NCI-H1048 (cell line): ENCODE measurements at regions not wholly inside any gene's neighbourhood (a gene's known extent, or its start where the extent isn't known, plus 50 kb on each side); places are given as distances from the start of the nearest gene placed in this dataset.
"Not testable (repeated sequence)": the region's sequence is repeated elsewhere in the genome, so short reads cannot be mapped to it uniquely, and the experiment has no call there.

Source experiments
- DNase-seq: peaks from one replicate; lab custom pipeline; 2025; lab: John Stamatoyannopoulos, UW

DNA sequence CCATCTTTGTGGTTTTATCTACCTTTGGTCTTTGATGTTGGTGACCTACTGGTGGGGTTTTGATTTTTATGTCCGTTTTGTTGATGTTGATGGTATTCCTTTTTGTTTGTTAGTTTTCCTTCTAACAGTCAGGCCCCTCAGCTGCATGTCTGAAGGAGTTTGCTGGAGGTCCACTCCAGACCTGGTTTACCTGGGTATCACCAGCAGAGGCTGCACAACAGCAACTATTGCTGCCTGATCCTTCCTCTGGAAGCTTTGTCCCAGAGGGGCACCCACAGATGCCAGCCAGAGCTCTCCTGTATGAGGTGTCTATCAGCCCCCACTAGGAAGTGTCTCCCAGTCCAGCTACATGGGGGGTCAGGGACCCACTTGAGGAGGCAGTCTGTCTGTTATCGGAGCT is 199.3 kb upstream of the WDFY3 start:
- no peak for DNase-seq

DNA sequence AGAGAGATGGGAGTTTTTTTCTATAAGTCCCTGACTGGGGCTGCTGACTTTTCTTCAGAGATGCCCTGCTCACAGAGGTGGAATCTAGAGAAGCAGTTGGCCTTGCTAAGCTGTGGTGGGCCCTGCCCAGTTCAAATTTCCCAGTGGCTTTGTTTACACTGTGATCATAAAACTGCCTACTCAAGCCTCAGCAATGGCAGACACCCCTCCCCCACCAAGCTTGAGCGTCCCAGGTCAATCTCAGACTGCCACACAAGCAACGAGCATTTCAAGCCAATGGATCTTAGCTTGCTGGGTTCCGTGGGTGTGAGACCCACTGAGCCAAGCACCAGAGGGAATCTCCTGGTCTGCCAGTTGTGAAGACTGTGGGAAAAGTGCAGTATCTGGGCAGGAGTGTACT is 199.8 kb upstream of the WDFY3 start:
- DNase-seq, result no peak

GRCh38 chr4:85168234-85168834 is 201.8 kb upstream of the WDFY3 start:
- DNase-seq, result no peak

DNA sequence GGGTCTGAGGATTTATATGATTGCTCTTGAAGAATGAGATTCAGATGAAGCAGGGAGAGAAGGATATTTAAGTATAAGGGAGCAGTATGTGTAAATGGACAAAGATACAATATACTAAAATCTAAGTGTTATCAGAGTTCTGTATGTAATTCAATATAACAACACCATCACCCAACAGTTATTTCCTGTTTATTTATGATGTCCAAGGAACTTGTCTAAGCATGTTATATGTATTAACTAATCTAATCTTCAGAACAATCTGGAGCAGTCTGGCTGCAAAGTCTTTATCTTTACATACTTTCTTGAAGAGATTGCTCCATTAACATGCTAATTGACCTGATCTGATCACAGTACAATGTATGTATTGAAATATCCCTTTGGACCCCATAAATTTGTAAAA is 203.8 kb upstream of the WDFY3 start:
- DNase-seq, result no peak

- no peak for DNase-seq
These were observed 208.7 kb upstream of the WDFY3 start for GRCh38 chr4:85175190-85175589.

GRCh38 chr4:85177092-85177491 is 210.6 kb upstream of the WDFY3 start:
- no peak for DNase-seq

DNA sequence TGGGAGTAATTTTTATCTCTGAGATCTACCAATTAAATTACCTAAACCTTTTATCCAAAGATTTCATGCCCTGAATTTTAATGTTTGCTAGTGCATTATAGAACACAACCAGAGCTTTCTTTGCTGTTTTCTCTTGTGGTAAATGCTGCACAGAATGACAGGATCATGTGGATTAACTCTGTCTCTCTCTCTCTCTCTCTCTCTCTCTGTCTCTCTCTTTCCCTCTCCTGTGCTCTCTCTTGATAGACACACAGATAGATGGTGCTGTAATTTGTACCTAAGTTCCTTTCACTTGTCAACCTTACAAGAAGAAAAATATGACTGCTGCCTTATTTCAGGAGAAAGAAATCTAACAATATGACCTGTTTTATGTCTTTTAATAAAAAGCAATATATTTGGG is 211.2 kb upstream of the WDFY3 start:
- DNase-seq, result no peak

- no peak for DNase-seq
These were observed 214.0 kb upstream of the WDFY3 start for GRCh38 chr4:85180533-85180932.

GRCh38 chr4:85187106-85187505 is 220.6 kb upstream of the WDFY3 start:
- no peak for DNase-seq

GRCh38 chr4:85196015-85196414 is 229.5 kb upstream of the WDFY3 start:
- DNase-seq, result not testable (repeated sequence)

DNA sequence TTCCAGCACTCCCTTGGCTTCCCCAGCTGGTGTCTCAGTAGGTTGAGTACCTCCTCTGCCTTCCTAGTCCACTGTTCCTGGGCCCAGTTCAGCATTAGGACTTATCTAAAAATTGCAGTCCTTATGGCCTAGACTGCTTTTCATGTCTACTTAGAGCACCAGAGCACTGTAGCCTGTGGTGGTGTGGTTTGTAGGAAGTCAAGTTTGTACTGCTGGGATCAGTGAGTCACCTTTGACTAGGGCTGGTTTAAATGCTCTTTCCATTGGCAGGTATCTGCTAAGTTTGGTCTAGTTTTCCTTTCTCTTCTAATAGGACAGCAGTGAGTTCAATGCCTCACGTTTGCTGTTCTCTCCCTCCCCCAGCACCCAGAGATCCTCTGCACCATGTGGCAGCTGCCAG is 233.6 kb upstream of the WDFY3 start:
- DNase-seq, result no peak

DNA sequence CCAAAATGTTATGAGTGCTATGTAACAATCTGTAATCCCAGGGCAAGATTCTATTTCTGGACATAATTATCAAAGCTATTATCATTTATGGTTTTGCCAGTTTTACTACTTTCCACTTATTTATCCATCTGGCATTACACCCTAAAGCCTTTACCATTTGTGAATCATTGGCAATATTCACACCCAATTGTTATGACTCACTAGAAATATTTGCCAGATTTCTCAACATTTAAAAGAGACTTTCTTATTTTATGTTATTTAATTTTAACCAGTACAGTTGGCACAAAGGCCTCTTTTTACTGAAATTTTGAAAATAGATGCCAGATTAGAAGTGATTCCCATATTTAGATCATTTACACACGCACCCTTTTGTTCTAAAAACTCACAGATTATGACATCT is 242.7 kb upstream of the WDFY3 start:
- no peak for DNase-seq

DNA sequence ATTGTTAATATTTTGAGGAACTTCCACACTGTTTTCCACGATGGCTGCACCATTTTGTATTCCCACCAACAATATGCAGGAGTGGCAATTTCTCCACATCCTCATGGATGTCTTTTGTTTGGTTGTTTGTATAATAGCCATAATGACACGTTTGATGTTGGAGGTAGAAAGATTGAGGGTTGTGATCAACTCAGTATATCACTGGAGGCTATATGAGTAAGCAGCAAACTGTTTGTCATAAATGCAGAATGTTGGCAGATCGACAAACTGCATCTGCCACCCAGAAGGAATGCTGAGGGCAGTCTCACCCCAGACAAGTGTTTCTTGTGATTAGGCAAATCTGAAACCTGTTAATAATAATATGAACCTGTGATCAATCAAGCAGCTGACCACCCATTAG is 243.9 kb upstream of the WDFY3 start:
- DNase-seq, result no peak

GRCh38 chr4:85216571-85216970 is 250.1 kb upstream of the WDFY3 start:
- DNase-seq, result not testable (repeated sequence)

DNA sequence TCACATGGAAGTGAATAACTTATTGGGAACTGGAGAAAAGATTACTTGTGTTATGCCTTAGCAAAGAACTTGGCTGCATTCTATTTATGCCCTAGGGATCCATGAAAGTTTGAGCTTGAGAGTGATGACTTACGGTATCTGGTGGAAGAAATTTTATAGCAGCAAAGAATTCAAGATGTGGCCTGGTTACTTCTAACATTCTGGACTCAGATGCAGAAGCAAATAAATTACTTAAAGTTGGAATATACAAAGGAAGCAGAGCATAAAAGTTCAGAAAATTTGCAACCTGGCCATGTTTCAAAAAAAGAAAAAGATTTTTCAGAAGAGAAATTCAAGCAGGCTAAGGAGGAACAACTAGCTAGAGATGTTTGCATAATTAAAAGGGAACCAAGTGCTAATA is 252.3 kb upstream of the WDFY3 start:
- DNase-seq, result no peak

DNA sequence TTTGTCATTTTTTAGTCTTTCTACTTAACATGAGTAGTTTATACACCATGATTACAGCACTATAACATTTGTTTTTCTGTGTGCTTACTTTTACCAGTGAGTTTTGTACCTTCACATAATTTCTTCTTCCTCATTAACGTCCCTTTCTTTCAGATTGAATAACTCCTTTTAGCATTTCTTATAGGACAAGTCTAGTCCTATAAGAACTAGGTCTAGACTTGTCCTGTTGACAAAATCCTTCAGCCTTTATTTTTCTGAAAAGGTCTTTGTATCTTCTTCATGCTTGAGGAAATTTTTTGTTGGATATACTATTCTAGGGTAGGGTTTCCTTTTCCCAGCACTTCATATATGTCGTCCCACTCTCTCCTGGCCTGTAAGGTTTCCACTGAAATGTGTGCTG is 253.3 kb upstream of the ARHGAP24 start:
- no peak for DNase-seq

GRCh38 chr4:85222561-85222960 is 252.4 kb upstream of the ARHGAP24 start:
- DNase-seq, result no peak

DNA sequence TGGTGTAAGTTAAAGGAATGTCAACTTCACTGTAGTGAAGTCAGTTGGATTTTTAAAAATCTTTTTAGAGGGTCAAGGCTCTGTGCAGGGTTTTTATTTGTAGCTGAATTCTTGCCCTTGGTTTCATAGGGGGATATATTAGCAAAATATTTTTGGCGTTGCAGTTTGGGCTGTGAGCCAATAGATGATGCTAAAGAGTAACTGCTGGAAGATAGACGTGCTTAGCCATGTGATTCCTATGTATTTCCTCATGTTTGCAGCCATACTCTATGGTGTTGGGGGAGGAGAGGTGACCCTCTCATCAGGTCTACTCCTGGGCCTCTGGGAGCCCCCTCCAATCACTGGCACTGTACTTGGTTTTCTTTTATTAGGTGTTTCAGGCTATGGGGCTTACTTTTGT is 246.7 kb upstream of the ARHGAP24 start:
- DNase-seq, result no peak

- no peak for DNase-seq
These were observed 241.4 kb upstream of the ARHGAP24 start for GRCh38 chr4:85233516-85233915.

DNA sequence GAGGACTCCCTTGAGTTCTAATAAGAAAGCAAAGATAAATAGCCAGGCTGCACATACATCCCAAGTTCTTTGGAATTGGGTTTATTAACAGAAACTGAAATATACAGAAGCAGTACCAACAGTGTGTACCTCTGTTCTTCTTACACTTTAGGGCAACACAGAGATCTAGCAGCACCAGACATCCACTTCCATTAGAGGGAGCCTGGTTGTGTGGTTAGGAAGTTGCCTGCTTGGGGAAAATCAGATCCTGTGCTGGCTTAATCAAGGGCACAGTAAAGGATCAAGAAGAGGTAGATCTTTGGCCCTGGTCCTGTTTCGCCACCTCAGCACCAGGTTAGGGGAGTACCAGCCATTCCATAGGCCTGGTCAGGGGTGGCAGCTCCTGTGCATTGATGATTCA is 231.1 kb upstream of the ARHGAP24 start:
- DNase-seq, result no peak

DNA sequence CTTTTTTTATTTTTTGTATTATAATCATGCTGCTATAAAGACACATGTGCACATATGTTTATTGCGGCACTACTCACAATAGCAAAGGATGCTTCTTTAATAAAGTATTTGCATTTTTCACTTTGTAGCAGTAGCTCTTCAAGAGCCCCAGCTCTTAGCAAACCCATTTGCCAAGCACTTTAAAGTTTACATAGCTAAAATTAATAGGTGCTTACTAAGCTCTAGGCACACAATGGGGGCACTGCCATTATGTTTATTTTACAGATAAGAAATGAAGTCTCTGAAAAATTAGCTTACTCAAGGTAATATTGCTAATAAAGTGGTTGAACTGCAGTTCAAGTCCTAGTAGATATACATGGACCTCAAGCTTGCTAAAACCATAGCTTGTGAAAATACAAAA is 230.3 kb upstream of the ARHGAP24 start:
- DNase-seq, result no peak

GRCh38 chr4:85246055-85246454 is 228.9 kb upstream of the ARHGAP24 start:
- no peak for DNase-seq

DNA sequence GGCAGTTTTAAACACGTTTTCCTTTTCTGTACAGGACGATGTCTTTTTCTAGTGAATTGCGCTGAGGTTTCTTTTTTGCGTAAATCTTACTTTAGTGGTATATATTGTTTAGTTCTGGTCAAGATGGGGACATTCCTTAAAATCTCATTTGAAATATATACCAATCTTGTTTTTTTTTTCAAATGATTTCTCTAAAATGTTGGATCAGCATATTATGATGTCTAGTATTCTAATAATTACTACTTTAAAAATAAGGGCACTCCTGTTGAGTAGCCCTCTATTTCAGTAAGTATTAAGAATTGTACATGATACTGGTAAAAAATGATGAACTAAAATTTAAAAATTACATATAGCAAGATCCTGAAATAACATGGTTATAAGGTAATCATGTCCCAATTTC is 224.1 kb upstream of the ARHGAP24 start:
- no peak for DNase-seq

DNA sequence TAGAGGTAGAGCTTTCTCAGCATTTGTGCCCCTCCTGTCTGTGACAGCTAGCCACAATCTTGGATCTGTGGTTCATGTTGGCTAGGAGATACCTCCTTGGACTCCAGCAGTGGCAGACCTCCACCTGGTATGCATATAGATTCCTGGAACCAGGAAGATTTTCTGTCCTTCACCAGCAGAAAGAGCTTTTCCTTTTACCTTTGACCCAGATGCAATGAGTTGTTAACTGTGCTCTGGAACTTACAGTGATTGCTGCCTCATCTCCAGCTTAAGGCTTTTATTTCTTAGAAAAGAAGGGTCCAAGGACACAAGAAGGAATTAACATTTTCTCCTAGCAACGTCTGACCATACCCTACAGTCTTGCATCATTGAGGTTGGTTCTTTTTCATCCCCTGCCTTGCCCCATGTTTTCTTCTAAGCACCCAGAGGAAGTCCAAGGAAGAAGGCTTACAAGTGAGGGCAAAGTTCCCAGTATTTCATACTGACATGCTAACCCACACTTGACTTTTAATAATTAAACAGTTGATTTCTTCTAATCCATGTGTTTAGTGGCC is 217.1 kb upstream of the ARHGAP24 start:
- DNase-seq, result no peak

DNA sequence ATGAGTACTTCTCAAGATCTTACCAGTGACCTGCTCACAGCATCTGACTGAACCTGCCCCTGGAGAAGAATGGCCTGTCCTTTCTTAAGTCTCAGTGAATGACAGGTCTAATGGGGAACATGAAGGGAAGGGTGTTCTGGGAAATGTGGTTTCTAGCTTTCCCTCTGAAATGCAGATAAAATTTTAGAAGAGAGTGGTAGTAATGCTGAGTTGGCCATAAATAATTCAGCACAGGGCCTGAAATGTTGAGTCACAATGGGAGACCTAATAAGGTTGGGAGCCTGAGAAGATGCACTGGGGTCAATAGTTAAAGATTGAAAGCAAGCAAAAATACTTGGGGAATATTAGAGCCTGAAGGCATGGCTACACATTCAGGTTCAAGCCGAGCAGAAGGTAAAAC is 214.9 kb upstream of the ARHGAP24 start:
- DNase-seq, result no peak
